ENCODE measurements at regions not wholly inside any gene's neighbourhood (a gene's known extent, or its start where the extent isn't known, plus 50 kb on each side); places are given as distances from the start of the nearest gene placed in this dataset.

GRCh38 chr4:41851621-41852020 is 83.6 kb upstream of the TMEM33 start:
- TF ChIP-seq CTCF (IDR thresholded peaks at IDR 0.05) (no peak), EP300 (IDR thresholded peaks at IDR 0.05) (no peak)
